GM21360 (cell line): ENCODE measurements at regions not wholly inside any gene's neighbourhood (a gene's known extent, or its start where the extent isn't known, plus 50 kb on each side); places are given as distances from the start of the nearest gene placed in this dataset.

Source experiments
- ATAC-seq: cut with Tn5 transposase; IDR thresholded peaks from one replicate; pipeline ENCODE4 v1.9.1; 2021; ENCODE audit warnings: mild to moderate bottlenecking, moderate library complexity; ENCODE audit not compliant: unreplicated experiment

DNA sequence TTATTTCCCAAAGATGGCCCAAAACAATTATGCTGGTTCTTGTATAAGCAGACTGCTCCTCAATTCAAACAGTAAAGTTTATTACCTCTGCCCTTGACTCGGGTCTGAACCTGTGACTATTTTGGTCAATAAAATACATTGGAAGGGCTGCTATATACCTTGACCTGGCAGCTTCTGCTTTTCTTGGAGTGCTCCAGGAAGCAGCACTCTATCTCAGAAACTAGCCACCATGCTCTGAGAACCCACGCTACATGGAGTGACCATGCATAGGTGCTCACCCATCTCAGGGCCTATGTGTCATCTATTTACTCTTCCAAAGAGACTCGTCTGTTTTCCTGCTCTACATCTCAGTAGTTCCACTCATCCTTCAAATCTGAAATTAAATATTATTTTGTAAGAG lies 299.9 kb downstream of the AHR start:
- no peak for ATAC-seq

DNA sequence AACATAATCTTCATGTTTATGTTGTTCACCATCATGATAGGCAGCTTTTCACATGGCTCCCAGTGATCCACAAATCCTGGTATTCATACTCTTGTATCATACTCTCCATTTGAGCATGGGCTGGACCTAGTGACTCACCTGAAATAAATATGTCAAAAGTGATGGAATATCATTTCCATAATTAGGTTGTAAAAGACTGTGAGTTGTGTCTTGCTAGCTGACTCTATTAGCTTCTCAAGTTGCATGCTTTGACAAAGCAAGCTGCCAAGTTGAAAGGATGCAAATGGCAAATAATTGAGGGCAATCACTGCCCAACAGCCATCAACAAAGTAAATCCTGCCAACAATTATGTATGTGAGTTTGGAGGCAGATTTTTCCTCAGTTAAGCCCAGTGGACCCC lies 300.4 kb downstream of the AHR start:
- no peak for ATAC-seq

DNA sequence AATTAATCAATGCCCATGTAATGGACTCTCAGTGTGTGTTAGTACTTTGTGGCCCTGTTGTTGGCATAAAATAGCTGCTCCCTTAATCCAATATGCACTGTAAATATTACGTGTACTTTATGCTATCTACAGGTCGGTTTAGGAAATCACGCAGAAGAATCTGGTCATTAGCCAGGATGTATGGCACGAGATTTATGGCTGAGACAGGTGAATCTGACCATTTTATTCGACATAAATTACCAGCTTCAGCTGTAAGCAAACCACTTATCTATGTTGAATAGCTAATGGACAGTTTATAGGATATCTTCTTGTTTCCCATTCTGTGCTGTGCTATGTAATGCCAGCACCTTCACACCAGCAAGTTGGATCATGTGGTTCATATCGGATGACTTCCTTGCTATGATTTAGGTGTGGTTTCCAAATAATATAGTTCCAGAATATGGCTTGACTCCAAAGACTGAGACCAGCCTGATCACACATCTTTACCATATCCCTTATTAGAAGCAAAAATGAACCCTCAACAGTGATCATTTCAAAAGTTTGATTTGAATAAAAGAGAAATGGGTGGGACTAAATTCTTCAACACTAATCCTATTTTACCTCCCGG lies 301.4 kb downstream of the AHR start:
- no peak for ATAC-seq

DNA sequence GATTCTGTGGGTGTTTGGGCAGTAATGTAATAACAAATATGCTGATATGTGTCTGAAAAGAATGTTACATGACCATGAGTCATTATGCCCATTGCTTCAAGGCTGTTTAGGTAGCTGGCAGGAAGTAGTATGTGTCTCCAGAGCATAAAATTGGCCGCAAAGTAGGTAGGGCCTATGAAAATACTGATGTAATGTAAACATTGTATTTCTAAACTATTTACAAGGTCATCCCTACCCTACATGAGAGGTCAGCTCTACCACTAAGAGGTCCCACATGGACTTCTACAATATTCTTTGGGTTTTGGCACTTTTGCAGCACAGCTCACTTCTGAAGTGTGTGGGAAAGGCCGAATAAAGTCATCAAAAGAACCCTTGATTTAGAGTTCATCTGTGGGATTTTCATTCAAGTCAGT lies 301.9 kb downstream of the AHR start:
- no peak for ATAC-seq

DNA sequence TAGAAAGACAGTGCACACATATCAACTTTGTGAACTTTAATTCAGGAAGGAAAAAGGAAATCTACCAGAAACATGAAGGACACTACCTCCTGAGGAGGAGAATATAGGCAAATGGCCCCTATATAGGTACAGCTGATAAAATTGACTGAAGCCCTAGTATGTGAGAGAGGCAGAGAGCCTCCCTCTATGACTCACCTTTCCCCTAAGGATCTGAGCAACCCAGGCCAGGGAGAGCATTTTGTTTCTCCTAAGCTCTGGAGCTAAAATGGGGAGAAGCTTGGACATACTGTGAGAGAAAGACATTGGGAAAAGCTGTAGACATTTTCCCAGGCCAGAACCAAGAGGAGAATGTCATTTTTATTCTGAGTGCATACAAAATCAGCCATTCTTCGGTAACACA lies 303.5 kb downstream of the AHR start:
- ATAC-seq: no peak

DNA sequence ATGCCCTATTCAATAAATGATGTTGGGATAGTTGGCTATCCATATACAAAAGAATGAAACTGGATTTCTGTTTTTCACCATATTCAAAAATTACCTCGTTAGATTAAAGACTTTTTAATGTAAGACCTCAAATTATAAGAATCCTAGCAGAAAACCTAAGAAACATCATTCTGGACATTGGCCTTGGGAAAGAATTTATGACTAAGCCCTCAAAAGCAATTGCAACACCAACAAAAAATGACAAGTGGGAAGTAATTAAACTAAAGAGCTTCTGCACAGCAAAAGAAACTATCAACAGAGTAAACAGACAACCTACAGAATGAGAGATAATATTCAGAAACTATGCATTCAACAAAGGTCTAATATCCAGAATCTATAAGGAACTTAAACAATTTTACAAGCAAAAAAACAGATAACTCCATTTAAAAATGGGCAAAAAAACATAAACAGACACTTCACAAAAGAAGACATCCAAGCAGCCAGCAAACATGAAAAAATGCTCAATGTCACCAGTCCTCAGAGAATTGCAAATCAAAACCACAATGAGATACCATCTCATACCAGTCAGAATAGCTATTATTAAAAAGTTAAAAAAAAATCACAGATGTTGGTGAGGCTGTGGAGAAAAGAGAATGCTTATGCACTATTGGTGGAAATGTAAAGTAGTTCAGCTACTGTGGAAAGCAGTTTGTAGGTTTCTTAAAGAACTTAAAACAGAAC lies 309.8 kb downstream of the AHR start:
- no peak for ATAC-seq

DNA sequence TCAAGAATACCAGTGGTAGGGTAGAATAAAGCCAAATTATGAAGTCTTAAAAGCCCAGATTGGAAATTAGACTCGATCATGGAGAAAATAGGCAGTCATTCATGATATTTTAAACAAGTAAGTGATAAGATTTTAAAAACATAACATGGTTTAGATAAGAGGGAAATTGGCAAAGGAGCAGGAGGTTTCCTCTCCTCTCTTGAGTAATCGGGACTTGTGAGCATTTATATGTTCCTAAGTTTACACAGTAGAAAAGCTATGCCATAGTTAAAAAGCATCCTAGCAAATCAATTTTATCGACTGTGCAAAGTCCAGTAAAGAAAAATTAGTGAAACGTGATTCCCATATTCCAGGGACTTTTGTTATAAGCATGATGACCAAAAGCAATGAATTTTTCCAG lies 313.2 kb downstream of the AHR start:
- ATAC-seq: no peak

DNA sequence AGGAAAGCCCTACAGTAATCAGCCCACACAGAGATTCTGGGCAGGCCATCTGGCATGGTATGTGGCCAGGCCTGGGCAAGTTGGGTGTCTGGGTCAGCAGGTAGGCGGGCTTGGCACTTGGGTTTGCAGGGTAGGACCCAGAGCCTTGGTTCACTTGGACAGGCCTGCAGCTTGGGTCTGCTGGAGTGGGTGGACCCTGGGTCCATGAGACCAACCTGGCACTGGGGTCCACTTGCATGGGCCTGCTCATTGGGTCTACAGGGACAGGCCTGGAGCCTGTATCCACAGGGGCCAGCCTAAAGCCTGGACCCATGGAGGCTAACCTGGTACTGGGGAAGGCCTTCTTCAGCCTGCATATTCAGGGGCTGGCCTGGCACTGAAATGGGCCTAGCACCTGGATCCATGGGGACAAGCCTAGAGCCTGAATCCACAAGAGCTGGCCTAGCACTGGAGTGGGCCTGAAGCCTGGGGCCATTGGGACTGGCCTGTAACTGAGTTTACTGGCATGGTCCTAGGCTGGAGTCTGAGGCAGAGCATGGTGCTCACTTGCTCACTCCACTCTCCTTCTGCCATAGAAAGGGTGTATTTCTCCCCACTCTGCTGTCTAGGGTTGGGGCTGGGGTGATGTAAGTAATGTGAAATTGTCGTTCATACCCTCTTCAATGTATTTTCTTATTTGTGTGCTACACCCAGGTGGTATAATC lies 315.0 kb downstream of the AHR start:
- ATAC-seq: no peak

DNA sequence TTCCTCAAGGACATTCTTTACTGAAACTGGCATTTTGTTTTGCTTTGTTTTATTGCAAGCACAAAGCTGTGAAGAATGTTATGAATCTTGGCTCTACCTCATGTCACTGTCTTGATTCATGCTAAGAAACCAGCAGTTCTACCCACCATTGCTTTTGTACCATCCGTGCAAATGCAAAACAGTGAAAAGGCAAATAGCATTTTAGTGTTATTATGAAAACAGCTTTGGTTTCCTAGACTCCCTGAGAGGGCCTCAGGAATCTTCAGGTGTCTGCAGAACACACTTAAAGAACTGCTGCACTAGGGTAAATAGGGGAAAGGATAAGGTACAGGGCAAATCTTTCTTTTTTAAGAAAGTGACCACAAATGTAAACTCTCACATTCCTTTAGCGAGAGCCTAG lies 318.9 kb downstream of the AHR start:
- no peak for ATAC-seq

DNA sequence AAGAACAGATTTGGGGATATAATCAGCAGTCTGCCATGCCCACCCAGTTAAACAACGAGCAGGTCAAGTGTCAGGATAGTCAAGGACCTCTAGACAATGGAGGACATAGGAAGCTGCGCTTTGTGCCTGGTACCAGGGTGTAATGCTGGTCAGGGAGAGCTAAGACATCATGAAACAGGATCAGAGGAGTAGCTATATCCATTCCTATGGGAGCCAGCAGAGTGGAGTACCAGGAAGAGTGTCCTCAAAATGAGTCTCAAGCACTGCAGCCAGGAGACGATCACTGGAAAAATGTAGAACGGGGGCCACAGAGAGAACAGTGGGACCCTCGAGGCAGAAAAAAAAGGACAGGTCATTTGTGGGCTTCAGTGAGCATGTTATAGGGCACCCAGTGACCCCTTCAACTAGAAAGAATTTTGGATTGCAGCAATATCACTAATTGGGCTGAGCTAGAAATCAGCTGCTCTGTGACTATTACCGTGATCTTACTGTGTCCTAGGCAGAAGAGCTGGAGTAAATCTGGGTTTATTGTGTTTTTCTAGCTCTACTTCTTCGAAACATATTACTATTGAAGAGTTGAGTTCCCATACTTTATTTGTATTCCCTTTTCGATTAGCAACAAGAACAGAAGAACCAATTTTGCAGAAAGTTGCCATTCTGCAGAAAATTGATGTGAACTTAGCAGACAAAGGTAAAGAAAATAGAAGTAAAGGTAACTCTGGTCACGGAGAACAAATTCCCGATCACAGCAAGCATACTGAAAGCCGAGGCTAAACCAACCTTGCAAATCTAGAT lies 319.6 kb downstream of the AHR start:
- no peak for ATAC-seq

DNA sequence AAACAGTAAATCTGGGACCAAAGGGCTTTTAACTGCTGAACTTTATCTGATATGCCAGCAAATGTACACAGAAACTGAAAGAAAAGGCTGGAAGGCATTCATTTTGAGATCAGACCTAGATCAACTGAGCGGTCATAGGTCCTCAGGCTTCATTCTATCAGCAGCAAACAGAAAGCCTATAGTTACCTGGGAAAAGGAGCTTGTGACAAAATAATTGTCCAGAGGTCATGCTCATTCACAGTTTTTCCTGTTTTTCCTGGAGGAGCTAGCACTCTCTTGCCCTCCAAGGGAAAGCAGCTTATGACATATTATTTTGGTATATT lies 320.2 kb downstream of the AHR start:
- no peak for ATAC-seq

DNA sequence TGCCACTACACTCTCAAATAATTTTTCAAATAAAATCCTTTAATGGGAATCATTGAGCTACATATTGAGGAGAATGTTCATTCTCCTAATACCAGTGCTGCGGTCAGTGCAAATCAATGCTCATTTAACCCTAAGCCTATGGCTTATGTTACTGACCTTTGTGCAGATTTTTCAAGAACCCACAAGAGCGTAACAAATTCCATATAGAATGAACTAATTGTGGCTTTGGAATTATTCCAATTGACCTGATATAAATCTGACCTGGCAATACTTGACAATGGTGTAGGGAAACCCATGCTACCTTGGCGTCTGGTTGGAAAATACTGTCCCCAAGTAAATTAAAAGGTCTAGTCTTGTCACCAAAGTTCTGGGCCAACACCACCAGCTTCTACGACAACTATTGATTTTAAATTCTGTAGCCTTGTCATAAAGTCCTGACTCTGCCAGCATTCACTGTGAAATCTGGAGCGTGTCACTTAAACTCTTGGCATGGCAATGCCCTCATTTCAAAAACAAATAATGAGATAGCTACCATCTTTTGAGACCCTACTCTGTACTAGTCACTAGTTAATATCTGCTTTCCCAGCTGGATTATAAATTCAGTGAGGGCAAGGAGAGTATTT lies 320.9 kb downstream of the AHR start:
- no peak for ATAC-seq

DNA sequence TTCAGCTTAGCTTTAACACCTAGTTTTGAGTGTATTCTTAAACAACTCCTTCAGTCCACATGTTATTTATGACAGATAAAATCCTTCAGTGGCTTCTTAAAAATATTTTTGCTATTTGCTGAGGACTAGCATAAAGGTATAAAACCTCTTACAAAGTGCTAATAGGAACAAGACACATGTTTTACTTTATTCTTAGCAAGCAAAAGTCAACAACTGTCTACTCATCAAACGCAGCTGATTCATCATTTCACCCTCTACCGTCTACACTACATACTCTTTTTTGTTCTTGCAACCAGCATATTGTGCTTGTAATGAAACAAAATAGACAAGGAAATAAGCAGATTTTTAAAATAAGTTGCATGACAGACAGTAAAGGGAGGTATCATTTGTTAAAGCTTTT lies 319.7 kb downstream of the SNX13 start:
- ATAC-seq: no peak

DNA sequence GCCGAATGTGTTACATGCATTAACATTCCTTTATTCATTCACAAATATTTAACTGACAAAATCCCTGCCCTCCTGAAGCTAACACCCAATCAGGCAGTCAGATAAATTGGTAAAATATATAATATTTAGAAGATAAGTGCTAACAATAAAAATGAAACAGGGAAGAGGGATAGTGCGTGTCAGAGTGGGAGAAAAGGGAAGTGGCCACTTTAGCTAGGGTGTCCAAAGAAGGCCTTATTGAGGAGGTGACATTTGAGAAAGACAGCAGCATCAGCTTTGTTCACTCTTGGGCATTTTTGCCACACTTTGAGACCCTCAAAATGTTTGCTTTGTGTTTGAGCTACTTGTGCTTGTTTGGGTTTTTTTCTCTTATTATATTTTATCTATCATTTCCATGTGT lies 317.8 kb downstream of the SNX13 start:
- ATAC-seq: no peak

DNA sequence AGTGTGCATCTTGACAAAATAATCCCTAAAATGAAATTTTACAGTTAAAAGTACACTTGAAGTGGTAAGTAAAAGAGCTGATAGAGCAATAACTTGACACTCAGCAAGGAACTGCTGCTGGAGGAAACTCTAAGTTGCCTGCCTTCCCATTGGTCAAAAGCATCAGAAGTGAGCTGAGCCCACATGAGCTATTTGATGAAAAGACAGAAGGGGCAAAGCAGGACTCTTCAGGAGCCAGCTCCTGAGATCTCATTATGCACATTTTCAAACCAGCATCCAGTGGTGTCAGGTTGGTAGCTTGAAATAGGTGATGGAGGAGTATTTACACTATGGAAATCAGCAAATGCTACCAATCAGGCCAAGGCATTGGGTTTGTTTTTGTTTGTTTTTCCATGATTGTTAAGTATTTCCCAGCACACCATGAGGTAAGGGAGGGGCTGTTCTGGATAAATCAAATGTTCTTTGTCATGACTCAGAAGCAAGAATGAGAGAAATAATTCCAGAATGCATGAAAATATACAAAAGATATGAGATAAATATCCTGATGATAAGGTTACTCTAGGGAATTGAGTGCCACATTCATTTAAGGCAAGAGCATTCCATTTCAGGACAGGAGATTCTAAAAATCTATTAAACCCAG lies 316.6 kb downstream of the SNX13 start:
- ATAC-seq: no peak

DNA sequence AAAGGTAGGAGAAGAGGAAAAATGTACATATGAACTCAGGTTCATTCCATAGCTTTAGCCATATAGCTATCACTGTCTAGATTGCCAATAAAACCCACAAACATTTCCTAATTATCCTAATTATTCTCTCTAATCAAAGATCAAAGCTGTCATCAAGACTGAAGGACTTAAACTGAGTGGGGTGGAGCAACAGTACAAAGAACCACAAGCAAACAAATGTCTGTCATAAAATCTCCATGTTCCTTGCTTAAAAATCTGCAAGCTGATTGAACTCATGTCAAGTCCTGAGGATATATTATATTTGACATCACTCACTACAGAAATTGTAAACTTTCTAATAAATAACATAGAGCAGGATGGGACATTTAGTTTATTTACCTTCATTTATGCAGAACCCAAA lies 315.9 kb downstream of the SNX13 start:
- ATAC-seq: no peak

DNA sequence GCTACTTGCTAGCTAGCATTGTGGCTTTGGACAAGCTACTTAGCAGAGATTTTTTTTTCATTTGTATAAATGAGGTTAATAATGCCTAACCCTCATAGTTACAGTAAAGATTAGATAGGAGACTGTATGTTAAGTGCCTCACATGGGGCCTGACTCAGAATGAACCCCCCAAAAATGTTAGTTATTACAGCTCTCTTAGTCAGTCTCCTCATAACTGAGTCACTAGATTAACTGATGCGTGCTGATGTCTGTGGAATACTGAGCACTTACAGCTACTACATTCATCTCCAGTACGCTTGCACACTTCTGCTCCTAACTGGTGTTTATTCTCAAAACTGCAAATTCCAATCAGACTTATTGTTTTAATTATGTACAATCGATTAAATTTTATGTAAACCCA lies 315.3 kb downstream of the SNX13 start:
- ATAC-seq: no peak

DNA sequence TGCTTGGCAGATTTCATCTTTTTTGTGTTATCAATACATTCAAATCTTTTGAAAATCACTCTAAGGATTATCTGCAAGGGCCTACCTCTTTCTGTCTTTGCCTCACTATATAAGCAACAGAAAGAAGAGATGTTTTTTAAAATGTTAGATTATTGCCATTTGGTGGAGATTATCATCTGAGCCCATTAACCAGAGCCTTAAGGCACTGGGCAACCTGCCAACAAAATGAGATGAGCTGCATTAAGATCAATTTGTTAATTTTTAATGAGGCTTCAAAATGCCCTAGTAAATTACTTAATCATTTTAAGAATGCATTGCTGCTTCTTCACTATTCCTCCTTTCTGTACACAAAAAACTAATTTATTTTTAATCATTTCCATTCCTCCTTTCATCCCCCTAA lies 314.1 kb downstream of the SNX13 start:
- ATAC-seq: no peak

DNA sequence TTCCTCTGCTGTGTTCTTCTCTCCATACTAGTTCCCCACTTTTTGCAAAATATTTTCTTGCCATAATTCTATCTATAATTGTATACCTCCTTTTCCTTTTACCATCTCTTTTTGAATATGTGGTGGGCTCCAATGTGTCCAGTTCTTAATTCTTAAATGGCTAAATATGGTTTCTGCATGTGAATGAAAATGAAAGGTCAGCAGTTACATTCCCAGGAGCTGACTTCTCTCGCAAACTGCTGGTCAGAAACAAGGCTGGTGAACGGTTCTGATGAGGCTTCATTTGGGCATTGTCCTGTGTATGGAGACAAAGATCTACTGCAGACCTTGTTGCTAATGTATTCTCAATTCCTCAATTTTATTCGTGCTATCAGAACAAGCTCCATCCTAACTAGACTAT lies 309.2 kb downstream of the SNX13 start:
- ATAC-seq: no peak

DNA sequence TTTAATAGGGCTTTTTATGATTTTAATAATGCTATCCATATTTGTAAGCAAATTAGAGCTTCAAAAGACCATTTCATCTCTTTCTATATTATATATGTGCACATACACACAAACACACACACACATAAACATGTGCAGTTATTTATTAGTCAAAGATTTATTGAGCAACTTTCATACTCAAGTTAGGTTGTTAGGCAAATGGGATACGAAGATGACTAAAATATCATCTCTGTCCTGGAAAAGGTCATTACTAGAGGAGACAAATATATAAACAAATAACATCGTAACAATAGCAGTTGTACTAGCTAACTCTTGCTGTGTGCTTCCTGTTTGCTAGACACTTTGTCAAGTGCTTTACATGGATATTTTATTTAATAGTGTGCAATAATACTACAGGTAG lies 307.9 kb downstream of the SNX13 start:
- ATAC-seq: no peak

DNA sequence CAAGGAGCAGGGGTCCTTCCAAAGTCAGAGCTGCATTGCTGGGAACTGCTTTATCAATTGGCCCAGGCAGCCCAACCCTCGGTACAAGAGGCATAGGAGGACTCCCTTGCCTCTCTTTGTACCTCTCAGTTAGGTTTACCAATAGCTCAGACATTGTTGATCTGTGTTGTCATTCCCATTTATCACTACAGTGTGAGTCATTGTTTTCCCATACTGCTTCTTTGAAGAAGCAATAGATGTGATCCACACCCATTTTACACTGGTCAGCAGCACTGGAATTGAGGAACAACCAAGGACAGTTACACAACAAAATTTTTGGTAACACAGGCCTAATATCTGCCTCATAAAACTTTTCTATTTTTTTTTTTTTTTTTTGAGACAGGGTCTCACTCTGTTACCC lies 307.2 kb downstream of the SNX13 start:
- no peak for ATAC-seq
